ENCODE measurements at regions not wholly inside any gene's neighbourhood (a gene's known extent, or its start where the extent isn't known, plus 50 kb on each side); places are given as distances from the start of the nearest gene placed in this dataset.

DNA sequence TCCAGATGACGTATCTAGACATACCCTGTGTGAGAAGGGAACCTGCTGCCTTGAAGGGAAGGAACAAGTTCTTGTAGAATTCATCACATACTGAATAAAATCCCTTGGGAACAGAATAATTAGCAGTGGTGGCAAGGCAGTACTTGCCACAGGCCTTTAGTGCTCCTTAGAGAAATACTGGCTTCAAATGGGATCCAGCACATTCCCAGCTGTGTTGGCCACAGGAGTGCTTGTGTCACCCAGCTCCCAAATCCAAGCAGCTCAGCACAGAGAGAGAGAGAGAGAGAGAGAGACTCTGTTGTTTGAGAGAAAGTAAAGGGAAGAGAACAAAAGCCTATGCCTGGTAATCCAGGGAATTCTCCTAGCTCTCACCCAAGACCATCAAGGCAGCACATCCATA is 969.0 kb upstream of the ALCAM start:
- no peak overlapping the region for H3K9ac ChIP-seq (ENCODE audit: low read depth, low read length)
- H3K27ac ChIP-seq (ENCODE audit: low read length), result no peak overlapping the region
- TF ChIP-seq CTCF (IDR thresholded peaks at IDR 0.05; ENCODE audit: borderline replicate concordance, extremely low read depth, low read length, poor library complexity, severe bottlenecking) (no peak), EZH2 (IDR thresholded peaks at IDR 0.05; ENCODE audit: borderline replicate concordance, low read depth, low read length, severe bottlenecking) (no peak)
- no peaks in the 10 kb centered on the region for H3K4me1 ChIP-seq (ENCODE audit: insufficient read depth, low read length)
- no peak overlapping the region for H3K4me3 ChIP-seq (ENCODE audit: low read depth in 1 of 2, low read length in 2 of 2)
- no peak for DNase-seq
- no peaks in the 10 kb centered on the region for H4K20me1 ChIP-seq (ENCODE audit: insufficient read depth, low read length)
- ATAC-seq (ENCODE audit: insufficient read depth, low read depth), result no peak
- no peaks in the 10 kb centered on the region for H3K27me3 ChIP-seq (ENCODE audit: insufficient read depth, low read length, poor library complexity)
- H3K9me3 ChIP-seq (ENCODE audit: insufficient read depth, low read length, severe bottlenecking), result no peaks in the 10 kb centered on the region
- no peaks in the 10 kb centered on the region for H3K79me2 ChIP-seq (ENCODE audit: insufficient read depth, low read length)
- H2AFZ ChIP-seq (ENCODE audit: low read depth, low read length), result no peak overlapping the region
- no peaks in the 10 kb centered on the region for H3K36me3 ChIP-seq (ENCODE audit: insufficient read depth, low read length)
- H3K4me2 ChIP-seq (ENCODE audit: insufficient read depth, low read length), result no peak overlapping the region

DNA sequence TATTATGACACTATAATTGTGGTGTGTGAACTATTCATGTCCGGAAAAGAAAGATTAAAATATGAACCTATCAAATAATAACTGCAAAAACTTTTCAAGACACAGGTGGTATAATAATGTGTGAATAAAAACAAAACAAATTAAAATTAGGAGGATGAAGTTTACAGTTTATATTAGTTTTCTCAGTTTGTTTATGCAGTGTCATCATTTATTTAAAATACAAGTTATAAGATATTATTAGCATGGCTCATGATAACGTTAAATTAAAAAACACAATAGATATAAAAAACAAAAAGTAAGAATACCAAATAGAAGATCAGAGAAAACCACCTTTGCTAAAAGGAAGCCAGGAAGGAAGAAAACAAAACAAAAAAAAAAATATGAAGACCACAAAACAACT is 963.8 kb upstream of the ALCAM start:
- Histone ChIP-seq H3K4me2 (ENCODE audit: insufficient read depth, low read length) (no peak overlapping the region), H3K36me3 (ENCODE audit: insufficient read depth, low read length) (no peaks in the 10 kb centered on the region), H3K27ac (ENCODE audit: low read length) (no peak overlapping the region), H3K27me3 (ENCODE audit: insufficient read depth, low read length, poor library complexity) (no peaks in the 10 kb centered on the region), H3K79me2 (ENCODE audit: insufficient read depth, low read length) (no peaks in the 10 kb centered on the region), H4K20me1 (ENCODE audit: insufficient read depth, low read length) (no peaks in the 10 kb centered on the region), H3K4me1 (ENCODE audit: insufficient read depth, low read length) (no peaks in the 10 kb centered on the region), H2AFZ (ENCODE audit: low read depth, low read length) (no peak overlapping the region), H3K9ac (ENCODE audit: low read depth, low read length) (no peak overlapping the region), H3K4me3 (ENCODE audit: low read depth in 1 of 2, low read length in 2 of 2) (no peak overlapping the region), H3K9me3 (ENCODE audit: insufficient read depth, low read length, severe bottlenecking) (no peaks in the 10 kb centered on the region)
- ATAC-seq (ENCODE audit: insufficient read depth, low read depth) (no peak), DNase-seq (no peak)
- TF ChIP-seq EZH2 (IDR thresholded peaks at IDR 0.05; ENCODE audit: borderline replicate concordance, low read depth, low read length, severe bottlenecking) (no peak), CTCF (IDR thresholded peaks at IDR 0.05; ENCODE audit: borderline replicate concordance, extremely low read depth, low read length, poor library complexity, severe bottlenecking) (no peak)

- no peaks in the 10 kb centered on the region for H3K79me2 ChIP-seq (ENCODE audit: insufficient read depth, low read length)
- H3K4me1 ChIP-seq (ENCODE audit: insufficient read depth, low read length), result no peaks in the 10 kb centered on the region
- no peaks in the 10 kb centered on the region for H3K36me3 ChIP-seq (ENCODE audit: insufficient read depth, low read length)
- no peak overlapping the region for H3K4me2 ChIP-seq (ENCODE audit: insufficient read depth, low read length)
- H2AFZ ChIP-seq (ENCODE audit: low read depth, low read length), result no peak overlapping the region
- H3K9ac ChIP-seq (ENCODE audit: low read depth, low read length), result no peak overlapping the region
- H3K4me3 ChIP-seq (ENCODE audit: low read depth in 1 of 2, low read length in 2 of 2), result no peak overlapping the region
- no peaks in the 10 kb centered on the region for H3K27me3 ChIP-seq (ENCODE audit: insufficient read depth, low read length, poor library complexity)
- H3K9me3 ChIP-seq (ENCODE audit: insufficient read depth, low read length, severe bottlenecking), result no peaks in the 10 kb centered on the region
- no peak for TF ChIP-seq EZH2 (IDR thresholded peaks at IDR 0.05; ENCODE audit: borderline replicate concordance, low read depth, low read length, severe bottlenecking)
- no peak for TF ChIP-seq CTCF (IDR thresholded peaks at IDR 0.05; ENCODE audit: borderline replicate concordance, extremely low read depth, low read length, poor library complexity, severe bottlenecking)
- no peaks in the 10 kb centered on the region for H4K20me1 ChIP-seq (ENCODE audit: insufficient read depth, low read length)
- no peak overlapping the region for H3K27ac ChIP-seq (ENCODE audit: low read length)
- DNase-seq, result no peak
- no peak for ATAC-seq (ENCODE audit: insufficient read depth, low read depth)
Measured at GRCh38 chr3:104411757-104412156, 955.0 kb upstream of the ALCAM start.
